OCI-LY7 (cell line): ENCODE measurements at regions not wholly inside any gene's neighbourhood (a gene's known extent, or its start where the extent isn't known, plus 50 kb on each side); places are given as distances from the start of the nearest gene placed in this dataset.

Source experiments
- CTCF ChIP-seq: fragments of 200-600 bp; sonication (generic); conservative IDR thresholded peaks from 2 replicates; pipeline ENCODE4 v1.5.1; 2014; ENCODE audit warnings: mild to moderate bottlenecking, antibody characterized with exemption, low read length, moderate library complexity, mixed read lengths
- EZH2phosphoT487 ChIP-seq: fragments of 200-600 bp; sonication (generic); IDR thresholded peaks from 2 replicates; pipeline ENCODE4 v1.6.1; 2018; ENCODE audit warnings: low read depth, borderline replicate concordance, mild to moderate bottlenecking, mixed run types, antibody characterized with exemption, low read length, moderate library complexity, mixed read lengths

- TF ChIP-seq CTCF: no peak
- TF ChIP-seq EZH2phosphoT487: no peak
Observed at GRCh38 chr5:130801963-130802362, 363.1 kb downstream of the HINT1 start.
